Tibial nerve (tissue), 3 donors: ENCODE measurements at regions not wholly inside any gene's neighbourhood (a gene's known extent, or its start where the extent isn't known, plus 50 kb on each side); places are given as distances from the start of the nearest gene placed in this dataset.
A peak's percentile ranks its signal among the peaks of the same experiment; 100 is the strongest.

ENCODE experiments used
- EP300 ChIP-seq, 2 donors: sonication (generic); formaldehyde crosslinking; IDR thresholded peaks; one replicate each; pipeline ENCODE4 v1.6.1; 2017; ENCODE audit warnings: antibody characterized with exemption in 2 of 2, mild to moderate bottlenecking in 1 of 2
- POLR2A ChIP-seq, 2 donors: fragments of 450-650 bp; IDR thresholded peaks; one replicate each; pipeline ENCODE4 v1.6.1; 2017; ENCODE audit warnings: antibody characterized with exemption in 2 of 2, mild to moderate bottlenecking in 2 of 2, moderate library complexity in 2 of 2

DNA sequence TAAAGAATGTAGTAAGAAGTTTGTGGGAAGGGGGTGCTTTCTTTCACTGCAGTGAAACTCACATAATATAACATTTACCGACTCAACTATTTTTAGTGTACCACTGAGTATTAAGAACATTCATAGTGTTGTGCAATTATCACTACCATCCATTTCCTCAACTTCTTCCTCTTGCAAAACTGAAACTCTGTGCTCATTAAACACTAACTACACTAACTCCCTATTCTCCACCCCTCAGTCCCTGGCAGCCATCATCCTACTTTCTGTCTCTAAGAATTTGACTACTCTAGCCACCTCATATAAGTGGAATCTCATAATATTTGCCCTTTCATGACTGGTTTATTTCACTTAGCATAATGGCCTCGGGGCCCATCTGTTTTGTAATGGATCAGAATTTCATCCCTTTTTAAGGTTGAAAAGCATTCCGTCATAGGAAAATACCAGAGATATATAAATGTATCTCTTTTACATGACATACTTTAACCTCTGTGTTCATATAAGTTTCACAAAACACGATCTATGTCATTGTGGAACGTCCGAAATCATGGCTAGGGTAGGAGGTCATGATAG lies 56.3 kb upstream of the DIRAS2 start:
- TF ChIP-seq POLR2A (IDR thresholded peaks at IDR 0.05) (no peak), EP300 (IDR thresholded peaks at IDR 0.05) (peak in 1 of 2 donors; percentile 35)
